Brain pericyte (primary cell): ENCODE measurements at regions not wholly inside any gene's neighbourhood (a gene's known extent, or its start where the extent isn't known, plus 50 kb on each side); places are given as distances from the start of the nearest gene placed in this dataset.
"Not testable (repeated sequence)": the region's sequence is repeated elsewhere in the genome, so short reads cannot be mapped to it uniquely, and the experiment has no call there.

ENCODE experiments used
- DNase-seq: peaks from one replicate; pipeline ENCODE4 v3.0.0-alpha.2; 2012; ENCODE audit warnings: low read depth, low spot score

DNA sequence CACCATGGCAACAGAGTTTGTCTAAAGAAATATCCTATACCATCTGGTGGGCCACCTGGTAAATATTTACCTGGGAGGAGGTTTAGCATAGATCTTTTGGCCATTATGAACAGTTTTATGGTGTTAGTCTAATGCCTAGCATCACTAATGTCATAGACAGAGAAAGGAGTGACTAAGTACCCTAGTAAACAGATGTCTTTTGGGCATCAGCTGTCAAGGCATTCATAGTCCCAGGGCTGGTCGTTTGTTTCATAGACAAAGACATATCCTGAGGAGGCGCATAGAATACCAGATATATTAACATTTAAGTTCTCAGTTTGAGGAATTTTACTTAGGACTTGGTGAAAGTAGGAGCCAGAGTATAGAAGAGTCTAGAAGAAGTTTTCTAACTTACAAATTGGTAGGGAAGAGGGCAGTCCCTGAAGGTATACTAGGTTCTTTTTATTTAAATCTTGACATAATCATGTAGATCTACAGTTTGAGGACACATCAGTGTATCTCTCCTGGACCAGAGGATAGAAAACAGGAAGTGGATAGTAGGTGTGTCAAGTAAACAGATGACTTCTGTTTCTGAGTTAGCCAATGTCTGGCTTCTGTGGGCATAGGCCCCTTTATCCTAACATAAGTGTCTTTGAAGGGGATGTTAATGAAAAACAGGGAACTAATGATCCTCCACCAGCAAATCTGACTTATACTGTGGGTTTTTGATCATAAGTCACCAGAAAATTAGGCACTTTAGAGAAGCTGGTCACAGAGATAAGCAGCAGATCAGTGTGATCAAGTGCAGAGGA is 105.0 kb upstream of the PRSS3 start:
- DNase-seq, result no peak

DNA sequence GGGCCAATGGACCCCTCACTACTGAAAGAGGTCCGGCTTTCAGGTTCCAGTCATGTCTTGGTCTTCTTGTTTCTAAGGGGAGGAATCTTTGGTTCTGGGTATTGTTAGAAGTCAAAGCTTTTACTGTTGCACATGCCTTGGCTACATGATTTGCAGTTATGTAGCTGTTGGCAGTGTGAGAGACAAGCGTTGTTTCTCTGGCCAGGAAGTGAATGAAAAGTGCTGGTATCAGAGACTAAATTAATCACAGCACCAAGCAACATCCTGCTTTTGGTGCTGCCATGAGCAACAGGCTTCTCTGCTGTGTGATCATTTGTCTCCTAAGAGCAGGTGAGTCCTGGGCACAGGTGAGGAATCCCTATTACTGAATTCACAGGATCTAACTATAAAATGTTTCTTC is 100.1 kb upstream of the PRSS3 start:
- DNase-seq, result no peak

DNA sequence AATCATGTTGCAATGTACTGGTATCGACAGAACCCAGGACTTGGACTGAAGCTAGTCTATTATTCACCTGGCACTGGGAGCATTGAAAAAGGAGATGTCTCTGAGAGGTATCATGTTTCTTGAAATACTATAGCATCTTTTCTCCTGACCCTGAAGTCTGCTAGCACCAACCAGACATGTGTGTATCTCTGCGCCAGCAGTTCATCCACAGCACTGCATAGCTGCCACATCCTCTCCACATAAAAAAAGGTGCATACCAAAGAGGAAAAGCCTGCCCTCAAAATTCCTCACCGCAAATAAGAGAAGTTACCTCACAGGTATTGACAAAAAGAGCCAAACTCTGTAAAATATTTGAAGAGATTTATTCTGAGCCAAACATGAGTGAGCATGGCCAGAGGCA is 99.5 kb upstream of the PRSS3 start:
- DNase-seq, result no peak

DNA sequence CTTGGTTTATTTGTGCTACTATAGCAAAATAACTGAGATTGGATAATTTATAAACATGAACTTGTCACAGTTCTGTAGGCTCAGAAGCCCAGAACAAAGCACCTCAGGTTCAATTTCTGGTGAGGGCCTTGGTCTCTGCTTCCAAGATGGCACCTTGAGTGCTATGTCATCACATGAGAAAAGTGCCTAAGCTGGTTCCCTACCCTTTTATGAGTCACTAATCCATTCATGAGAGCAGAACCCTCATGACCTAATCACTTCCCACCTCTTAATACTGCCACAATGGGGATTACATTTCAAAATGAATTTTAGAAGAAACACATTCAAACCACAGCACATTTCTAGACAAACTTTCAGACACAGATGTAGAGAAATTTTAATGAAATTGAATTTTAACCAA is 98.2 kb upstream of the PRSS3 start:
- no peak for DNase-seq

DNA sequence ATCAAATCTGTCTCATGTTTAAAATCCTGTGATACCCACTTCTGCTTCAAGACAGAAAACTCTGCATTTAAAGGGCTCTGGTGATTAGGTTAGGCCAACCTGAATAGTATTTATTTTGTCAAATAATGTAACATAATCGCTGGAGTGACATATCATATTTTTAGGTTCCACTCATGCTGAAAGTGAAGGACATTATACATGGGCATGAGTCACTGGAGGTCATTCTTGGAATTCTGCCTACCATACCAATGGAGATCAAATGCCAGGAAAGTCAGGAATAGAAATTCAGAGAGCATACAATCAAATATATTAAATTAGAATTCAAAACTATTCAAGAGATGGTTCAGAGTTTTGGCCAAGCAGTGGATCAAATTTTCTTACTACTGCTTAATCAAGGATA is 97.1 kb upstream of the PRSS3 start:
- no peak for DNase-seq

DNA sequence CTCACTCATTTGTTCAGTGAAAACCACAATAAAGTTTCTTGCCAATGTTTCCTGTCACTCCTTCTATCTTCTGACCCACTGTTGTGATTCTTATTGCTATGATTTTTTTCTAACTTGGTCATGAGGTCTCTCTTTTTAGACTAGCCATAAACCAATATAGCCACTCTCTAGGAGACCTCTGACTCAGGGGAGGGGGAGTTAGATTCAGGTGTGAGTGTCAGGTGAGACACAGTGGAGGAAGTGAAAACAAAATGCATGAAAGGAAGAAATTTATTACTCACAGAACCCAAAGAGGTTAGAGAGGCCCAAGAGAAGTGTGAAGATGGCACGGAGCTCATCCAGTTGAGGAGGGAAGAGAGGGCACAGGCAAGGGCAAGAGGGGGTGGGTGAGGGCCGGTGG is 94.4 kb upstream of the PRSS3 start:
- not testable (repeated sequence) for DNase-seq

DNA sequence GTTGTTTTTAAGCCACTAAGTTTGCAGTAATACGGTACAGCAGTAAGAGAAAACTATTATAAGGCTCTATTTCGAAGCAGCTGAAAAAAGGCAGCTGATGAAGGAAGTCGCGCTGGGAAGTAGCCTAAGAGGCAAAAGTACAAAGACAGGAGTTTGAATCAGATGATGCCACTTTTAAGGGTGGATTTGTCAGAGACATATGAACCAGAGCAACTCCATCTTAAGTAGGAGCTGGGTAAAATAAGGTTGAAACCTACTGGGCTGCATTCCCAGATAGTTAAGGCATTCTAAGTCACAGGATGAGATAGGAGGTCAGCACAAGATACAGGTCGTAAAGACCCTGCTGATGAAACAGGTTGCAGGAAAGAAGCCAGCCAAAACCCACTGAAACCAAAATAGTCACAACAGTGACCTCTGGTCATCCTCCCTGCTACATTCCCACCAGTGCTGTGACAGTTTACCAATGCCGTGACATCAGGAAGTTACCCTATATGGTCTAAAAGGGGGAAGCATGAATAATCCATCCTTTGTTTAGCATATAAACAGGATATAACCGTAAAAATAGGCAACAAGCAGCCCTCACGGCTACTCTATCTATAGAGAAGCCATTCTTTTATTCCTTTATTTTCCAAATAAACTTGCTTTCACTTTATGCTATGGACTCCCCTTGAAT is 91.8 kb upstream of the PRSS3 start:
- DNase-seq, result no peak

DNA sequence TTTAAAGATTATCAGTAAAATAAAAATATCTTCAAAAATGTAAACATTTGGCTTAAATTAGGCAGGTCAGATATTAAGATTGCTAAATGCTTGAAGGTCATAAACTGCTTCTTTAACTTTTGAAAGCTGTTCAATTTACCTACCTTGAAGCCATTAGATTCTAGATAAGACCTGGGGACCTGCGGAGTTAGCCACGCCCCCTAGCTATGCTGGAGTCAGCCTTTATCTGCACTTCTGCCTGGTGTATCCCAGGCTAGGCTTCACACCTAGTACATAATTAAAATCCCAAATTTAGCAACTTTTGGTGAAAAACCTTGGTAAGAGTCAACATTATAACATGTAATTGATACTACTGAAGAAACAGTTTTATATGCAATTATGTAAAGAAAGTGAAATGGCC is 89.9 kb upstream of the PRSS3 start:
- DNase-seq, result not testable (repeated sequence)

DNA sequence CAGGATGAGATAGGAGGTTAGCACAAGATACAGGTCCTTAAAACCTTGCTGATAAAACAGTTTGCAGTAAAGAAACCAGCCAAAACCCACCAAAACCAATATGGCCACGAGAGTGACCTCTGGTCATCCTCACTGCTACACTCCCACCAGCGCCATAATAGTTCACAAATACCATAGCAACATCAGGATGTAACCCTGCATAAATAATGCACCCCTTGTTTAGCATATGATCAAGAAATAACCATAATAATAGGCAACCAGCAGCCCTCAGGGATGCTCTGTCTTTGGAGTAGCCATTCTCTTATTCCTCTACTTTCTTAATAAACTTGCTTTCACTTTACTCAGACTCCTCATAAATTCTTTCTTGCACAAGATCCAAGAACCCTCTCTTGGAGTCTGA is 86.9 kb upstream of the PRSS3 start:
- DNase-seq, result no peak

DNA sequence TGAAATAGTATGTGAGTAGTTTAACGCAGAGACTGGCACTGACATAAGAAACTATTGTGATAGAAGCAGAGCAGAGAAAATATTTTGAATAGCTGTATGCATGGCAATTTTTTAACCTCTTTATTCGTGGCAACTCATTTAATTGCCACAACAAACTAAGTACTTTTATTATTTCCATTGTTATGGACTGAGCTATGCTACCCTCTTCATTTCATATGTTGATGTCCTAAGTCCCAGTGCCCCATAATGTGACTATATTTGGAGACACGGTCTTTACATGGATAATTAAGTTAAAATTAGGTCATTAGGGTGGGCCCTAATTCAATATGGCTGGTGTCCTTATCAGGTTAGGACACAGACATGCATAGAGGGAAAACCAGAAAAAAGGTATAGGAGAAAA is 86.1 kb upstream of the PRSS3 start:
- DNase-seq, result no peak

DNA sequence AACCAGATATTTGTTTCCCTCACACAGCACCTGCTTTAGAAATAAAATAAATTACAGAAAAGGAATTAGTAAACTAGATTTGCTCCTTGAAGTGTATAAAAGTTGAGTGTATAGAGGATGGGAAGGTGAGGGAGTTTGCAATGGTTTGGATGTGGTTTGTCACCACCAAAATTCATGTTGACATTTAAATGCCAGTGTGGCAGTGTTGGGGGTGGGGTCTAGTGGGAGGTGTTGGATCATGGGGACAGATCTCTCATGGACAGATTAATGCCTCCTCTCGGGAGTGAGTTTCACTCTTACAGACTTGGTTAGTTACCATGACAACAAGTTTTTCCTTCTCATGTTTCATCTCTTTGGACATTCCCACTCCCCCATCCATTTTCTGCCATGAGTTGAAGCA is 83.9 kb upstream of the PRSS3 start:
- DNase-seq, result not testable (repeated sequence)

DNA sequence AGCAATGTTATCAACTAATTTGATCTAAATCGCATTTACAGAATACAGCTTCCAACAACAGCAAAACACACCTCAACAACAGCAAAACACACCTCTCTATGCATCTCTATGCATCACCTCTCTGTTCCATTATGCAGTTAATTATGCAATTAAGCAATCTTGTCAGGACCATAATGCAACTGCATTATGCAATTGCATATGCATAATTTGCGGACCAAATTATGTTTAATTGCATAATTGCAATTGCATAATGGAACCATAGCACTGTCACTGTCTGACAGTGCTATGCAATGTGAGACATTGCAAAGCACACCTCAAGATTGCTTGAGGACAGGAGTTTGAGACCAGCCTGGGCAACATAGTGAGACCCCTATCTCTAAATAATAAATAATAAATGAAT is 80.4 kb upstream of the PRSS3 start:
- no peak for DNase-seq

DNA sequence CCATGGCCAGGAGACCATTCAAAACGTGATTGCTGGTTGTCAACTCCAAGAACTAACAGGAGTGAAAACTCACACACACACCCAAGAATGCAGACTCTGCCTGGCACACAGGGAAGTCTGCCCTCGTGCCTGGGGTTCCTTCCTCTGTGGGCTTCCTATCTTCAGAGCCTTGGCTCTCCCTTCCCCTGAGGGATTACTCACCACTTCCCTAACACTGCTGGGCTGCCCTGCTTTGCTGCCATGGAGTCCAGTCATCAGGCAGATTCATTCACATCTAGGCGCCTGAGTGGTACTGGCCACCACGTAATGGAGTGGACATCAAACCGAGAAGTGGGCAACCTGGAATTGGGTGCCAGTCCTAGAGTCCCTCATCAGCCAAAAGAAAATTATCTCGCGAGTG is 76.4 kb upstream of the PRSS3 start:
- DNase-seq, result no peak

DNA sequence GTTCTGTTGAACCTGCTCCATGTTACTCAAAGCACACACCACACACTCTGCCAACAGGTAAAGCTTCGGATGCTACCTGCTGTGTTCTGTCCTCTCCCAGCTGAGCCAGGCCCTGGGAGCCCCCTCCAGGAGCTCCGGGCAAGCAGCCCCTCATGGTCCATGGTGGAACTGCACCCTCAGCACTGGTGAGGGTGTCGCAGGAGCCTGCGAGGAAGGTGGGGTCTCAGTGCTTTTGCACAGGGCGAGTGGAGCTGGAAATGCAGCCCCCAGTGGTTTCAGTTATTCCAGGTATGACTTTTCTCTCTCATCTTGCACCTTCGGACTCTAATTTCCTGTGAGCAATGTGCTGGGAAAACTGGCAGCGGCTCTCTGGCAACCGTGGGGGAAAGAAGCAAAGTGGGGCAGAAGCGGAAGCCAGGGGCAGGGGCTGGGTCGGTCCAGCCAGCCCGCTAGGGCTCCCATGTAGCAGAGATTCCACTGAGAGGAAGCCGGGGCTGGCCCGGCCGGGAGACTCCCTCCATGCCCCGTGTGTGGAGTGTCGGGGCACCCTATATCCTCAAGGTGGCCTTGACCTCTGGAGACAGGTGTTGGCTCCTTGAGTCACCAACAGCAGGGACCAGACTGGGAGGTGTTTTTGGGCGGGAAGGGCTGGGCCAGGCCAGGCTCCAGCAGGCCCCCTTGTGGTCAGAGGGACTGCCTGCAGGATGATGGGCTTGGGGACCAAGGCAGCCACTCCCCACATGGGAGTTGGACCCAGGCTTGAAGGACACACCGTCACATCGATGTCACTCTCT is 75.6 kb upstream of the PRSS3 start:
- DNase-seq, result no peak

DNA sequence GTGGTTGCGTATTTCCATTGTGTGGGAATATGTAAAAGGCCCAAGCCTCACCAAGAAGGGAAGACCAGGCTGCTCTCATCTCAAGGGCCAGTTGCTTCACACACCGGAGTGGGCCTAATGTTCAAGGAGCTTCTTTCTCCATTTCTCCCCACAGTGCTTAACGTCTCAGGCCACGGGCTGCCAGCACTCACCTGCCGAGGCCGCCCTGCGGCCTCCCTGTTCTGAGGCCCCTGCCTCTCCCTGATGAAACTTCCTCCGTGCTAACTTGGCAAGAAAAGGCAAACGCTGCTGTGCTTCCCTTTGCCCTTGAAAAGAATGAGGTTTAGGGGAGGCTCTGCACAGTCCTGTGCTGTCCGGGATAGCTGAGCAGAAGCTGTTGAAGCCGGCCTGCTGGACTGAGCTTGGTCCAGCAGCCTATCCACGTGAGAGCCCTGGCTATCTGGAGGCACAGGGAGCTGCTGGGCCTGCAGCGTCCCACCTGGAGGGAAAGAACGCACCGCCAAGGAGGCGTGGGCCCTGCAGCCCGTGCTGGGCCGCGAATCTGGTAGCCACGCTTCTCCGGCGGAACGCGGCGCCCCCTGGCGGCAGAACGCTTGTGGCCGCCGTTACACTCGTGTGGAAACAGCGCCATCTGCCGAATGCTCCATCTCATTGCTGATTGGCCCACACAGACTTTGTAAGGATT is 73.5 kb upstream of the PRSS3 start:
- DNase-seq, result peak; percentile 63

DNA sequence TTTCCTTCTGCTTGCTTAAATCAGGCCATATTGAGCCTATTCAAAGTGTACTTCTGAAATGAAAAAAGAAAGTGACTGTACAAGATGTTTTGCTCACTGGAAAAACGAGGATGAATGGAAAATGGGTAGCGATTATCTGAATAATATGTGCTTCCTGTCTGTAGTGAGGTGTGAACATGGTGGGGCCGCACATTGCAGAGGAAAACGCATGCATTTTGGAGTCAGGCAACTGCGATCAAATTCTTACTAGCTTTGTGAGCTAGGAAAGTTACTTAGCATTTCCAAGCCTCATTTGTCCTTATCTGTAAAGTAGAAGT is 73.0 kb upstream of the PRSS3 start:
- DNase-seq, result no peak

DNA sequence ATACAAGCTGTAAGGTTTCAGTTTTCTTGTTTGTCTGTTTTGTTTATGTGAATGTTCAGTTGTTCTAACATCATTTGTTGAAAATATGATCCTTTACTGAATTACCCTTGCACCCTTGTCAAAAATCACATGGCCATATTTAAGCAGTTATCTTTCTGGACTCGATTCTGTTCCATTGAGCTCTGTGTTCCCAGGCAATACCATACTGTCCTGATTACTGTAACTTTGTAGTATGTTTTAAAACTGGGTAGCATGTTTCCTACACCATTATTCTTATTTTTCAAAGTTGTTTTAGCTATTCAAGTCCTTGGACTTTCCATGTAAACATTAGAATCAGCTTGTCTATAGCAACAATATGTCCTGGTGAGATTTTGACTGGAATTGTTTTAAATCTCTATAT is 66.7 kb upstream of the PRSS3 start:
- DNase-seq, result no peak

DNA sequence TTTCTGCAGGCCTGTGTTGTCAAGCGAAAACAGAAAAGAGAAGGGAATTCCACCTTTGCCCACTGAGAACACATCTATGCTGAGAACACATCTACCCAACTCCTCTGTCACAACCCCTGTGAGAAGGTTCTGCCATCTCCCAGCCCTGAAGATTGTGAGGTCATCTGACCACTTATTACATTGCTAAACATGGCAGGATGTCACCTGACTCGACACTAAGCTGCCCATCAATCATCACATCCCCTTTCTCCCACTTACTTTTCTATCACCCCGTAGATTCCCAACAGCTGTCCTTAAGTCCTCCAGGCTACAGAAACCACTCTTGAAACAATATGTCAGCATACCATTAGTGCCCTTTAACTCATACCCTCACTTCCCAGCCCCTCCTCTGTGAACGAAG is 64.2 kb upstream of the PRSS3 start:
- no peak for DNase-seq

DNA sequence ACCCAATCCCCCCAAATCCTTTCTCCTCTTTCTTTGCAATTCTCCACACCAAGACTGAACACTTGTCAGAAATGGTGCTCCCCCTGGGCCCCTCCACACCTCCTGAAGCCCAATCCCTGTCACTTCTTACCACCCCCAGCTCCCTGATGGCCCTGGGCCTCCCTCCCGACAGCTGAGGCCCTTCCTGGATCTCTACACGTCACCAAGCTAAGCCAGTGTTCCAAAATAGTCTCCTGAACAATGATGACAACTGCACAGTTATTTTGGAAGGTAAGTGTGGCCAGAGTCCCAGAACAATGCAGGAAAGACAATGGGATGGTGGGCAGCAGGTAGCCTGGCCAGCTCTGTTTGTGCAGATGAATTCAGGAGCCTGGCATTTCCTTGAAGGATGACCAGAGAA is 63.7 kb upstream of the PRSS3 start:
- no peak for DNase-seq

DNA sequence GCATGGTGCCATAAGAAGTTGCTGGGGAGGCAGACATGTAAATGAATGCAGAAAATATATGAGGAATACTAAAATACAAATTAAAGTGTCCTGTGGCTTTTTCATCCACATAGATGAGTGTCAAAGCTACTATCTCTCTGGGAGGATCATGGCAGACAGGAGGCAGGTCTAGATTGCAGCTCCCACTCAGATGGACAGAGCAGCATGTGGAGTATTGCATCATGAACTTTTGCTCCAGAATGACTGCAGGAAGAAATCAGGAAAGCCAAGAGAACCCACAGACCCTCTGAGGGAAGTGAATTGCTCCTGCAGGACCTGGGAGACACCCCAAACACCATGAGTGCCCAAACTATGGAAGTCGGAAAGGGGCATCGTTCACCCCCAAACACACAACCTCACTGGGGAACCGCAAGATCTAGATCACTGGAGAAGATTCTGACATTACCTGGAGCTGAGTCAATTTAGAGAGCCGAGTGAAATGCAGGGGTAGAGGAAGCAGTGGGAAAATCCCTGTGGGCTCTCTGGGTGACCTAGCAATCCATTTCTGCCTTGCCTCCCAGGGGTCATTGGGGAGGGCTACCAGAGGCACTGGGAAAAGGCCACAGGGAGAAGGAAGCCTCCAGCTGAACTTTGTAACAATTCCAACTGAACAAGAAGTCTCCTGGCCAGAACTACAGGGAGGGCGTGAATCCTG is 61.0 kb upstream of the PRSS3 start:
- DNase-seq, result not testable (repeated sequence)

DNA sequence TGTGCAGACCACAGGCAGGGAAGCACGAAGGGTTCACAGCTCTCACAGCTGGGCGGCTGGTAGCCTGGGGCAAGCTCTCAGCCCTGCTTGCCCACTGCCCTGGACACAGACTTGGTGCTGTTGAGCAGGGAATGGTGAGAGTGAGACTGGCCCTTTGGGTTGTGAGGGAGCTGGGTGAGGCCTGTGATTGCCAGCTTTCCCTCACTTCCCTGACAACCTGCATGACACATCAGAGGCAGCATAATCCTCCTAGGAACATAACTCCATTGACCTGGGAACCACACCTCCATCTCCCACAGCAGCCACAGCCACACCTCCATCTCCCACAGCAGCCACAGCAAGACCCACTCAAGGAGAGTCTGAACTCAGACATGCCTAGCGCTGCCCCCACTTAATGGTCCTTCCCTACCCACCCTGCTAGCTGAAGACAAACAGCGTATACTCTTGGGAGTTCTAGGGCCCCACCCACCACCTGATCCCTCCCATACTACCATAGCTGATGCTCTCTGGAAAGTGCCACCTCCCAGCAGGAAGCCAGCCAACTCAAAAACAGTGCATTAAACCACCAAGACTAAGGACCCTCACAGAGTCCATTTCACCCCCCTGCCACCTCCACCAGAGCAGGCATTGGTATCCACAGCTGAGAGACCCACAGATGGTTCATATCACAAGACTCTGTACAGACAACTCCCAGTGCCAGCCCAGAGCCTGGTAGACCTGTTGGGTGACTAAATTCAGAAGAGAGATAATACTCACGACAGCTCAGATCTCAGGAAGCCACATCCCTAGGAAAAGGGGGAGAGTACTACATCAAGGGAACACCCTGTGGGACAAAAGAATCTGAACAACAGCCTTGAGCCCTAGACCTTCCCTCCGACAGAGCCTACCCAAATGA is 60.2 kb upstream of the PRSS3 start:
- DNase-seq, result not testable (repeated sequence)
